Small intestine (tissue), 7 donors: ENCODE measurements at regions not wholly inside any gene's neighbourhood (a gene's known extent, or its start where the extent isn't known, plus 50 kb on each side); places are given as distances from the start of the nearest gene placed in this dataset.

Source experiments
- DNase-seq, 2 donors: peaks; one replicate each; pipeline versions ENCODE4 v3.0.0 to v3.0.0-alpha.2; 2013
- FAIRE-seq: peaks from 2 replicates; lab custom pipeline; 2012; peaks lifted over from hg19 to GRCh38; lab: Jason Lieb, UNC
- H3K27ac ChIP-seq, 3 donors: one replicate each; pipeline ENCODE4 v1.5.1; 2013; ENCODE audit warnings: low read length in 2 of 3, mild to moderate bottlenecking in 2 of 3, control low read depth in 1 of 3, inconsistent platforms in 1 of 3, low read depth in 1 of 3, moderate library complexity in 1 of 3
- H3K27me3 ChIP-seq, 3 donors: one replicate each; pipeline ENCODE4 v1.6.1; 2013; ENCODE audit warnings: low read length in 3 of 3, inconsistent platforms in 1 of 3; ENCODE audit not compliant: control insufficient read depth in 3 of 3, insufficient read depth in 3 of 3
- H3K36me3 ChIP-seq, 3 donors: one replicate each; pipeline ENCODE4 v1.6.1; 2013; ENCODE audit warnings: low read length in 3 of 3, inconsistent platforms in 1 of 3, low read depth in 1 of 3, mild to moderate bottlenecking in 1 of 3, moderate library complexity in 1 of 3; ENCODE audit not compliant: control insufficient read depth in 3 of 3, insufficient read depth in 2 of 3
- H3K4me1 ChIP-seq, 3 donors: one replicate each; pipeline ENCODE4 v1.6.1; 2013; ENCODE audit warnings: low read length in 2 of 3, inconsistent platforms in 1 of 3, low read depth in 1 of 3, mild to moderate bottlenecking in 1 of 3, moderate library complexity in 1 of 3; ENCODE audit not compliant: control insufficient read depth in 3 of 3, insufficient read depth in 2 of 3
- H3K4me3 ChIP-seq, 3 donors: one replicate each; pipeline ENCODE4 v1.5.1; 2013; ENCODE audit warnings: low read length in 3 of 3, control low read depth in 1 of 3, inconsistent platforms in 1 of 3, low read depth in 1 of 3, mild to moderate bottlenecking in 1 of 3, moderate library complexity in 1 of 3
- H3K9me3 ChIP-seq, 2 donors: one replicate each; pipeline ENCODE4 v1.6.1; 2013; ENCODE audit warnings: low read depth in 1 of 2, low read length in 1 of 2; ENCODE audit not compliant: control insufficient read depth in 2 of 2, insufficient read depth in 1 of 2
- WGBS, 3 donors: extraction: QIAGEN DNeasy Blood & Tissue Kit; methylation state at CpG; one replicate each; pipeline ENCODE4 v1.1.7; 2013; 5-methylcytosine and 5-hydroxymethylcytosine counted together
- donor health status: healthy with polysubstance abuse.
- donor health status: control.
- donor health status: control.
- donor health status: Bipolar disorder and iron deficiency.
- donor health status: healthy.

DNA sequence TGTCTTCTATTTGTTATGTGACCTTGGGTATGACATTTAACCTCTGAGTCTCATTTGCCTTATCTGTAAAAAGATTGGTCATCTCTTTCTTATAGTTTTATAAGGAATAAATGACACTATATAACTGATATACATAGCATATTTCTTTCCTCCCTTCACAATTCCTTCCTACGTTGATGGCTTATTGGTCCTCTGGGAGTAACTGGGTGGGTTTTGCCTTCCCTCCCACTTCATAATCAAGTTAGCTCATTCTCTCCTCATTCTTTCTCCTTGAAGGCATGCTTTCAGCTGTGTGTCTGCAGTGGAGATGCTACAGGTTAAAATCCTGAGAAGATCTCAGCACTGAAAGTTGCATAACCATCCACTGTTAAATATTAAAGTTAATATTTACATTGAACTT lies 382.4 kb downstream of the TMEM38B start:
- WGBS, 3 donors, result 0 to 76% (median 26%) methylated on average over 1 of the region's 1 CpG
- no peak for DNase-seq
- no peak for FAIRE-seq
- H3K4me3 ChIP-seq, result no peak overlapping the region
- H3K36me3 ChIP-seq, result no peaks in the 10 kb centered on the region
- H3K27me3 ChIP-seq, result no peaks in the 10 kb centered on the region
- H3K27ac ChIP-seq, result no peak overlapping the region
- no peaks in the 10 kb centered on the region for H3K9me3 ChIP-seq
- no peaks in the 10 kb centered on the region for H3K4me1 ChIP-seq

- Histone ChIP-seq H3K36me3 (no peaks in the 10 kb centered on the region), H3K4me1 (no peaks in the 10 kb centered on the region), H3K27ac (no peak overlapping the region), H3K4me3 (no peak overlapping the region), H3K27me3 (no peaks in the 10 kb centered on the region), H3K9me3 (no peaks in the 10 kb centered on the region)
- WGBS, 3 donors, result 36 to 59% (median 39%) methylated on average over 2 of the region's 2 CpGs
- no peak for DNase-seq
- FAIRE-seq, result no peak
Observed at GRCh38 chr9:106077731-106078130, 383.4 kb downstream of the TMEM38B start.

- Histone ChIP-seq H3K27ac (no peak overlapping the region), H3K9me3 (no peaks in the 10 kb centered on the region), H3K36me3 (no peaks in the 10 kb centered on the region), H3K4me3 (no peak overlapping the region), H3K27me3 (no peaks in the 10 kb centered on the region), H3K4me1 (no peaks in the 10 kb centered on the region)
- WGBS, 3 donors, result 59 to 83% (median 77%) methylated on average over 3 of the region's 3 CpGs
- FAIRE-seq (no peak), DNase-seq (no peak)
Observed at GRCh38 chr9:106082621-106083020, 388.3 kb downstream of the TMEM38B start.

GRCh38 chr9:106084702-106085101 lies 390.4 kb downstream of the TMEM38B start:
- no peak overlapping the region for H3K27ac ChIP-seq
- DNase-seq, result no peak
- no peak for FAIRE-seq
- no peaks in the 10 kb centered on the region for H3K27me3 ChIP-seq
- 38 to 69% (median 53%) methylated on average over 1 of the region's 1 CpG for WGBS, 3 donors
- no peaks in the 10 kb centered on the region for H3K36me3 ChIP-seq
- H3K4me3 ChIP-seq, result no peak overlapping the region
- no peaks in the 10 kb centered on the region for H3K4me1 ChIP-seq
- H3K9me3 ChIP-seq, result no peaks in the 10 kb centered on the region

DNA sequence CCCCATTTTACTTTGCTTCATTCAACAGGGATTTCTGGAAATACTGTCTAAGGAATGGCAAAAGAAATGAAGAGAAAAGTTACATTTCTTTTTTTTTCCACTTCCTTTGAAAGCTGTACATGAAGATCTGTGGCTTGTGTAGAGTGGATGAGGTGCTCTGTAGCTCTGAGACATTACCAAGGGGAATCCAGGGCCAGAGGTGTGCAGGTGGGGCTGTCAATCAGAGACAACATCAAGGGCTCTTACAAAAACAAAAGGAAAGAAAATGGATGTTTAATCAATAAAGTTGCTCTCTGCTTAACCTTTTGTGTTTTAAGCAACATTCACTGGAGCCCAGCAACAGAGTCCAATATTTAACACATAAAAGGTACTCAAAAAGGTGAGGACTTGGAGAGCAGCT lies 391.1 kb downstream of the TMEM38B start:
- H3K36me3 ChIP-seq, result no peaks in the 10 kb centered on the region
- H3K4me1 ChIP-seq, result no peaks in the 10 kb centered on the region
- no peaks in the 10 kb centered on the region for H3K9me3 ChIP-seq
- no peaks in the 10 kb centered on the region for H3K27me3 ChIP-seq
- DNase-seq (no peak), FAIRE-seq (no peak)
- no peak overlapping the region for H3K27ac ChIP-seq
- H3K4me3 ChIP-seq, result no peak overlapping the region

- H3K36me3 ChIP-seq, result no peaks in the 10 kb centered on the region
- H3K27ac ChIP-seq, result no peak overlapping the region
- no peaks in the 10 kb centered on the region for H3K9me3 ChIP-seq
- 87 to 89% (median 87%) methylated on average over 4 of the region's 4 CpGs for WGBS, 3 donors
- H3K4me3 ChIP-seq, result no peak overlapping the region
- no peaks in the 10 kb centered on the region for H3K4me1 ChIP-seq
- no peak for FAIRE-seq
- no peak for DNase-seq
- no peaks in the 10 kb centered on the region for H3K27me3 ChIP-seq
Observed at GRCh38 chr9:106092083-106092482, 397.7 kb downstream of the TMEM38B start.

GRCh38 chr9:106102821-106103220 lies 408.5 kb downstream of the TMEM38B start:
- DNase-seq (no peak), FAIRE-seq (no peak)
- no peak overlapping the region for H3K4me3 ChIP-seq
- no peaks in the 10 kb centered on the region for H3K27me3 ChIP-seq
- no peaks in the 10 kb centered on the region for H3K9me3 ChIP-seq
- 83 to 93% (median 87%) methylated on average over 2 of the region's 2 CpGs for WGBS, 3 donors
- no peaks in the 10 kb centered on the region for H3K36me3 ChIP-seq
- H3K4me1 ChIP-seq, result no peaks in the 10 kb centered on the region
- H3K27ac ChIP-seq, result no peak overlapping the region

- FAIRE-seq, result no peak
Observed at GRCh38 chr9:106104887-106105286, 410.5 kb downstream of the TMEM38B start.

GRCh38 chr9:106106396-106106795 lies 412.1 kb downstream of the TMEM38B start:
- Histone ChIP-seq H3K4me1 (no peaks in the 10 kb centered on the region), H3K27ac (no peak overlapping the region), H3K36me3 (no peaks in the 10 kb centered on the region), H3K27me3 (no peaks in the 10 kb centered on the region), H3K9me3 (no peaks in the 10 kb centered on the region), H3K4me3 (no peak overlapping the region)
- no peak for DNase-seq
- 86 to 92% (median 88%) methylated on average over 3 of the region's 3 CpGs for WGBS, 3 donors
- FAIRE-seq, result no peak

More at GRCh38 chr9:106104887-106105286, 410.5 kb downstream of the TMEM38B start:
- DNase-seq, result no peak
- H3K27me3 ChIP-seq, result no peaks in the 10 kb centered on the region
- H3K4me1 ChIP-seq, result no peaks in the 10 kb centered on the region
- H3K27ac ChIP-seq, result no peak overlapping the region
- no peak overlapping the region for H3K4me3 ChIP-seq
- H3K9me3 ChIP-seq, result no peaks in the 10 kb centered on the region
- no peaks in the 10 kb centered on the region for H3K36me3 ChIP-seq
